Liver (tissue), 8 donors: ENCODE measurements at regions not wholly inside any gene's neighbourhood (a gene's known extent, or its start where the extent isn't known, plus 50 kb on each side); places are given as distances from the start of the nearest gene placed in this dataset.

Source experiments
- DNase-seq: peaks from one replicate; pipeline ENCODE4 v3.0.0-alpha.2; 2017; ENCODE audit warnings: low spot score
- H3K27ac ChIP-seq, 2 donors: one replicate each; pipeline ENCODE4 v1.7.0; 2013; ENCODE audit warnings: inconsistent platforms in 2 of 2, low read length in 2 of 2, control low read depth in 1 of 2, low read depth in 1 of 2, mild to moderate bottlenecking in 1 of 2
- H3K27me3 ChIP-seq, 4 donors: one replicate each; pipeline versions ENCODE4 v1.6.1 to v1.7.0; 2013; ENCODE audit warnings: low read length in 3 of 4, inconsistent platforms in 1 of 4, mild to moderate bottlenecking in 1 of 4, moderate library complexity in 1 of 4; ENCODE audit not compliant: control insufficient read depth in 4 of 4, insufficient read depth in 4 of 4
- H3K36me3 ChIP-seq, 4 donors: one replicate each; pipeline versions ENCODE4 v1.6.1 to v1.7.0; 2013; ENCODE audit warnings: low read length in 3 of 4, mild to moderate bottlenecking in 3 of 4, low read depth in 1 of 4, moderate library complexity in 1 of 4; ENCODE audit not compliant: control insufficient read depth in 4 of 4, insufficient read depth in 3 of 4
- H3K4me1 ChIP-seq, 4 donors: one replicate each; pipeline versions ENCODE4 v1.6.1 to v1.7.0; 2013; ENCODE audit warnings: low read length in 3 of 4, mild to moderate bottlenecking in 3 of 4, moderate library complexity in 1 of 4; ENCODE audit not compliant: control insufficient read depth in 4 of 4, insufficient read depth in 4 of 4
- H3K4me3 ChIP-seq, 3 donors: one replicate each; pipeline versions ENCODE4 v1.6.1 to v1.7.0; 2013; ENCODE audit warnings: low read length in 3 of 3, control low read depth in 1 of 3, low read depth in 1 of 3, mild to moderate bottlenecking in 1 of 3
- H3K9ac ChIP-seq, 2 donors: one replicate each; pipeline ENCODE4 v1.7.0; 2013; ENCODE audit warnings: low read length in 2 of 2, mild to moderate bottlenecking in 2 of 2, moderate library complexity in 2 of 2, control low read depth in 1 of 2, low read depth in 1 of 2
- H3K9me3 ChIP-seq, 4 donors: one replicate each; pipeline versions ENCODE4 v1.6.1 to v1.7.0; 2013; ENCODE audit warnings: low read length in 3 of 4; ENCODE audit not compliant: control insufficient read depth in 4 of 4
- ATF3 ChIP-seq: IDR thresholded peaks from 2 replicates; pipeline ENCODE4 v1.6.1; 2016; ENCODE audit warnings: antibody characterized with exemption
- CTCF ChIP-seq: fragments of 150-350 bp; IDR thresholded peaks from 2 replicates; pipeline ENCODE4 v1.5.1; 2017; ENCODE audit warnings: improper control_type of control experiment, low read depth, low read length; ENCODE audit not compliant: missing input control
- EGR1 ChIP-seq, 2 donors: IDR thresholded peaks; 2 replicates each; pipeline ENCODE4 v1.6.1; 2016 to 2018; ENCODE audit warnings: antibody characterized with exemption in 2 of 2, low read depth in 2 of 2
- FOXA1 ChIP-seq: IDR thresholded peaks from 2 replicates; pipeline ENCODE4 v1.6.1; 2016; ENCODE audit warnings: antibody characterized with exemption
- FOXA2 ChIP-seq: IDR thresholded peaks from 2 replicates; pipeline ENCODE4 v1.6.1; 2016; ENCODE audit warnings: antibody characterized with exemption
- GABPA ChIP-seq, 2 donors: IDR thresholded peaks in 1 of 2; conservative IDR thresholded peaks in 1 of 2; 2 replicates each; pipeline ENCODE4 v1.6.1; 2016; ENCODE audit warnings: antibody characterized with exemption in 2 of 2, mild to moderate bottlenecking in 1 of 2, moderate library complexity in 1 of 2
- HNF4A ChIP-seq, 2 donors: conservative IDR thresholded peaks; 2 replicates each; pipeline ENCODE4 v1.6.1; 2016; ENCODE audit warnings: antibody characterized with exemption in 2 of 2, mild to moderate bottlenecking in 2 of 2
- HNF4G ChIP-seq: IDR thresholded peaks from 2 replicates; pipeline ENCODE4 v1.6.1; 2016; ENCODE audit warnings: antibody characterized with exemption
- JUND ChIP-seq, 2 donors: IDR thresholded peaks; 2 replicates each; pipeline ENCODE4 v1.6.1; 2016; ENCODE audit warnings: antibody characterized with exemption in 2 of 2
- MAX ChIP-seq: IDR thresholded peaks from 2 replicates; pipeline ENCODE4 v1.6.1; 2016; ENCODE audit warnings: antibody characterized with exemption
- NR2F2 ChIP-seq: IDR thresholded peaks from 2 replicates; pipeline ENCODE4 v1.6.1; 2016; ENCODE audit warnings: antibody characterized with exemption
- REST ChIP-seq: IDR thresholded peaks from 2 replicates; pipeline ENCODE4 v1.6.1; 2016; ENCODE audit warnings: antibody characterized with exemption, mild to moderate bottlenecking
- RXRA ChIP-seq, 2 donors: IDR thresholded peaks; 2 replicates each; pipeline ENCODE4 v1.6.1; 2017 to 2018; ENCODE audit warnings: antibody characterized with exemption in 2 of 2, mild to moderate bottlenecking in 1 of 2
- SP1 ChIP-seq: IDR thresholded peaks from 2 replicates; pipeline ENCODE4 v1.6.1; 2018; ENCODE audit warnings: antibody characterized with exemption, mild to moderate bottlenecking
- TAF1 ChIP-seq: conservative IDR thresholded peaks from 2 replicates; pipeline ENCODE4 v1.6.1; 2016; ENCODE audit warnings: antibody characterized with exemption, mild to moderate bottlenecking
- YY1 ChIP-seq: IDR thresholded peaks from 2 replicates; pipeline ENCODE4 v1.6.1; 2016; ENCODE audit warnings: antibody characterized with exemption, mild to moderate bottlenecking
- ZBTB33 ChIP-seq: IDR thresholded peaks from 2 replicates; pipeline ENCODE4 v1.6.1; 2016; ENCODE audit warnings: antibody characterized with exemption
- WGBS: extraction: QIAGEN DNeasy Blood & Tissue Kit; methylation state at CpG from one replicate; pipeline ENCODE4 v1.1.7; 2013; 5-methylcytosine and 5-hydroxymethylcytosine counted together
- donor health status: healthy.
- donor health status: healthy.
- donor health status: healthy.
- donor health status: healthy.
- donor health status: healthy.

GRCh38 chr2:12363569-12363968 is 353.2 kb upstream of the TRIB2 start:
- H3K27me3 ChIP-seq, result no peaks in the 10 kb centered on the region
- 57% methylated on average over 1 of the region's 1 CpG for WGBS
- no peaks in the 10 kb centered on the region for H3K36me3 ChIP-seq
- DNase-seq, result no peak
- H3K4me1 ChIP-seq, result no peaks in the 10 kb centered on the region
- H3K9me3 ChIP-seq, result no peaks in the 10 kb centered on the region
- no peak overlapping the region for H3K27ac ChIP-seq
- no peak overlapping the region for H3K9ac ChIP-seq
- H3K4me3 ChIP-seq, result no peak overlapping the region
- no peak for TF ChIP-seq MAX
- no peak for TF ChIP-seq TAF1
- no peak for TF ChIP-seq HNF4G
- no peak for TF ChIP-seq NR2F2
- no peak for TF ChIP-seq REST
- no peak for TF ChIP-seq RXRA (IDR thresholded peaks at IDR 0.05)
- no peak for TF ChIP-seq EGR1 (IDR thresholded peaks at IDR 0.05; ENCODE audit: low read depth in 2 of 2)
- no peak for TF ChIP-seq ATF3
- no peak for TF ChIP-seq HNF4A (conservative IDR thresholded peaks at IDR 0.05)
- no peak for TF ChIP-seq CTCF
- no peak for TF ChIP-seq ZBTB33
- TF ChIP-seq FOXA2, result no peak
- TF ChIP-seq YY1, result no peak
- no peak for TF ChIP-seq FOXA1

GRCh38 chr2:12369566-12369965 is 347.2 kb upstream of the TRIB2 start:
- Histone ChIP-seq H3K27ac (no peak overlapping the region), H3K36me3 (no peaks in the 10 kb centered on the region), H3K4me1 (no peaks in the 10 kb centered on the region), H3K27me3 (no peaks in the 10 kb centered on the region), H3K9ac (no peak overlapping the region), H3K4me3 (no peak overlapping the region), H3K9me3 (no peaks in the 10 kb centered on the region)
- TF ChIP-seq JUND (IDR thresholded peaks at IDR 0.05) (no peak), SP1 (no peak), NR2F2 (no peak), HNF4G (no peak), MAX (no peak), CTCF (no peak), ZBTB33 (no peak), FOXA2 (no peak), GABPA (IDR thresholded peaks at IDR 0.05 in 1 of 2, conservative IDR thresholded peaks at IDR 0.05 in 1 of 2) (no peak)
- 94% methylated on average over 3 of the region's 3 CpGs for WGBS
- no peak for DNase-seq
